Ectodermal cell (in vitro differentiated cells): ENCODE measurements at regions not wholly inside any gene's neighbourhood (a gene's known extent, or its start where the extent isn't known, plus 50 kb on each side); places are given as distances from the start of the nearest gene placed in this dataset.
"Not testable (repeated sequence)": the region's sequence is repeated elsewhere in the genome, so short reads cannot be mapped to it uniquely, and the experiment has no call there.

Experiments used
- H3K27ac ChIP-seq: 2 replicates; pipeline ENCODE4 v1.7.0; 2013; ENCODE audit warnings: mild to moderate bottlenecking, low read depth, low read length; ENCODE audit not compliant: insufficient read depth, poor library complexity, severe bottlenecking
- H3K27me3 ChIP-seq: 2 replicates; pipeline ENCODE4 v1.7.0; 2013; ENCODE audit warnings: mild to moderate bottlenecking, low read length; ENCODE audit not compliant: insufficient read depth, control insufficient read depth, poor library complexity, severe bottlenecking
- H3K36me3 ChIP-seq: one replicate; pipeline ENCODE4 v1.7.0; 2013; ENCODE audit warnings: low read length; ENCODE audit not compliant: control insufficient read depth, insufficient read depth
- H3K4me1 ChIP-seq: one replicate; pipeline ENCODE4 v1.7.0; 2013; ENCODE audit warnings: low read length; ENCODE audit not compliant: control insufficient read depth, insufficient read depth
- H3K4me3 ChIP-seq: 2 replicates; pipeline ENCODE4 v1.7.0; 2013; ENCODE audit warnings: low read depth, low read length, control low read depth; ENCODE audit not compliant: insufficient read depth
- H3K9me3 ChIP-seq: 2 replicates; pipeline ENCODE4 v1.7.0; 2013; ENCODE audit warnings: mild to moderate bottlenecking, low read length, moderate library complexity; ENCODE audit not compliant: control insufficient read depth
- WGBS, 2 experiments: methylation state at CpG; one replicate each; pipeline ENCODE4 v1.1.7; 2013; ENCODE audit warnings: missing lambda C conversion rate in 2 of 2; 5-methylcytosine and 5-hydroxymethylcytosine counted together

DNA sequence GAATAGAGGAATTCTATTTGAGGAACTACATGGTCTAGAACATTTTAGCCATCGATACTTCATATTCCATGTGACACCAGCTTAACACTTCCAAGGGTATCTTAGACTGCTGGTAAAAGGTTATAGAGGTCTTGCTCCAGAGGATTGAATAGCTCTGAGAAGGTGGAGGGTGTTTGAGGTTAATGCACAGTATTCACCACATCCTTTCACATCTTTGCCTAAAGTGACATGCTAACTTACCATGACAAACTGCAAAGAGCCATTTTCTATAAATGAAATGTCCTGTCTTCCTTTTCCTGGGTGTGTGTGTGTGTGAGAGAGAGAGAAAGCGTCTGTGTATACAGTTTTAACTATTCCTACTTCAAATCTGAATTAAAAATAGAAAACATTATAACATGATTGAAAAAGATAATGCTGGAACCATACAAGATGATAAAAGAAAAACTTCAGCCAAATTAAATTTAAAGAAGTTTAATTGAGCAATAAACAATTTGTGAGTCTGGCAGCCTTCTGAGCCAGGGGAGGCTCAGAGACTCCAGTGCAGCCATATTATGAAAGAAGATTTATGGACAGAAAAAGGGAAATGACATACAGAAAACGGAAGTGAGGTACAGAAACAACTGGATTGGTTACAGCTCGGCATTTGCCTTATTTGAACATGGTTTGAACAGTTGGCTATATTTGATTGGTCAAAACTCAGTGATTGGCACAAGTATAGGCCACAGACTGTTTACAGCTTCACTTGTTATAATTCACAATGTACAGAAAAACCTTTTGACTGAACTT is 320.9 kb upstream of the CCDC179 start:
- no peaks in the 10 kb centered on the region for H3K9me3 ChIP-seq
- 91 to 92% methylated on average over 2 to 3 of the region's 4 CpGs for WGBS, 2 experiments
- no peaks in the 10 kb centered on the region for H3K27me3 ChIP-seq
- no peaks in the 10 kb centered on the region for H3K4me1 ChIP-seq
- no peak overlapping the region for H3K27ac ChIP-seq
- H3K4me3 ChIP-seq = no peak overlapping the region
- H3K36me3 ChIP-seq = no peaks in the 10 kb centered on the region

DNA sequence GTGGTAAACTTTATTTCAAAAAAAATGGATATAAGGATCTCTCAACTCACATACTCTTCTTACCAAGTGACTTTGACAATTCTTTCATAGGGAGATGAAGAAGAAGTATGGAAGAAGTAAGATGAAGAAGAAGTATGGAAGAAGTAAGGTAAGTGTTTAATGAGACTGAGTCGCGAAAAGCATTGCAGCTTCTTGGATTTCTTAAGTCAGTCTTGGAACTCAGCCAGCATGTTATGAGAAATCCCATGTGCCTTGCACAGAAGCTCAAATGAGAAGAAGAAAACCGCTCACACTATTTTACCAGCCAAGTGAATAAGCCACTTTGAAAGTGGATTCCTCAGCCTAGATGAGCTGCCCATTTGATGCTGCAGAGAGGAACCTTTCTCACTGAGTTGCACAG is 332.0 kb upstream of the CCDC179 start:
- H3K9me3 ChIP-seq = no peaks in the 10 kb centered on the region

DNA sequence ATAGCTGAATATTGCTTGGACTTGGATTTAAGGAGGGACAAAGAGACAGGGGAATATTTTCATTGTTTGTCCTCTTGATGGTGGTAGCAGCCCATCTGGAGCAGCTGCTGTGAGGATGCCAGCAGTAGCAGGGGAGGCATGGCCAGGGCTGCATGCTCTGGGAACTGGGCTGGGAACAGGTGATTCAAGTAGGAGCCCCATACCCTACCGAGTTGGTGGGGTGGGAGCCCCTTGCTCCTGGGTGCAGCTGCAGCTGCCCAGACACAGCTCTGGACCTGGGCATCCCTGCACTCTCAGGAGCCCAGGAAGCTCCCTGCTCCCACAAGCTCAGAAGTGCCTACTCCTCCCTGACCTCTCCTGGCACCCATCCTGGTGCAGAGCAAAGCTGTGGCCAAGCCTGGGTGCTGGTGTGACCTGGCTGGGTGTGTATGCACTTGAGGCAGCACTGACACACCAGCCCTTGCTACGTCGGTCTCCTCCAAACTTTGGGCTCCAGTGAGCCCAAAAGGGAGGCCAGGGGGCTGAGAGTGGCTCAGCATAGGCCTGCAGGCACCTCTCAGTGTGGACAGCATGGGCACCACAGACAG is 341.8 kb upstream of the CCDC179 start:
- 73 to 76% methylated on average over 3 of the region's 3 CpGs for WGBS, 2 experiments
- H3K9me3 ChIP-seq = no peaks in the 10 kb centered on the region

More for the DNA sequence above, 332.0 kb upstream of the CCDC179 start:
- Histone ChIP-seq H3K36me3 (no peaks in the 10 kb centered on the region), H3K27me3 (no peaks in the 10 kb centered on the region), H3K27ac (no peak overlapping the region), H3K4me3 (no peak overlapping the region), H3K4me1 (no peaks in the 10 kb centered on the region)
- 93 to 96% methylated on average over 3 of the region's 3 CpGs for WGBS, 2 experiments

DNA sequence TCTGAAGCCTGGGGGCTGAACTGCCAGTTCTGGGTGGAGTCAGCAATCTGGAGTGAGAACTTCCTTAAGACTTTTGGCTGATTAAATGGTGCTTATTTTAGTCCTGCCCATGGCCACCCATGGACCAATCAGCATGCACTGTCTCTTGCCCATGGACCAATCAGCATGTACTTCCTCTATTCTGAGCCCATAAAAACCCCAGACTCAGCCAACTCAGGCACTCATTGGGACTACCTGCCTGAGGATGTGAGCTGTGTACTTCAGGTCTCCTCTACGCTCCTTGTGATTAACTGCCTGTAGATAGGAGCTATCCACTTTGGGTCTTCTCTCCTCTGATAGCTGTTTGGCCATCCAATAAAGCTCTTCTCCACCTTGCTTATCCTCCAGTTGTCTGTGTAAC is 342.3 kb upstream of the CCDC179 start:
- Histone ChIP-seq H3K27me3 (no peaks in the 10 kb centered on the region), H3K9me3 (no peaks in the 10 kb centered on the region), H3K36me3 (no peaks in the 10 kb centered on the region), H3K4me1 (no peaks in the 10 kb centered on the region), H3K4me3 (no peak overlapping the region), H3K27ac (no peak overlapping the region)
- 87 to 100% methylated on average over 1 of the region's 1 CpG for WGBS, 2 experiments

More for the DNA sequence above, 341.8 kb upstream of the CCDC179 start:
- no peaks in the 10 kb centered on the region for H3K4me1 ChIP-seq
- no peaks in the 10 kb centered on the region for H3K27me3 ChIP-seq
- H3K4me3 ChIP-seq = no peak overlapping the region
- no peaks in the 10 kb centered on the region for H3K36me3 ChIP-seq
- no peak overlapping the region for H3K27ac ChIP-seq

DNA sequence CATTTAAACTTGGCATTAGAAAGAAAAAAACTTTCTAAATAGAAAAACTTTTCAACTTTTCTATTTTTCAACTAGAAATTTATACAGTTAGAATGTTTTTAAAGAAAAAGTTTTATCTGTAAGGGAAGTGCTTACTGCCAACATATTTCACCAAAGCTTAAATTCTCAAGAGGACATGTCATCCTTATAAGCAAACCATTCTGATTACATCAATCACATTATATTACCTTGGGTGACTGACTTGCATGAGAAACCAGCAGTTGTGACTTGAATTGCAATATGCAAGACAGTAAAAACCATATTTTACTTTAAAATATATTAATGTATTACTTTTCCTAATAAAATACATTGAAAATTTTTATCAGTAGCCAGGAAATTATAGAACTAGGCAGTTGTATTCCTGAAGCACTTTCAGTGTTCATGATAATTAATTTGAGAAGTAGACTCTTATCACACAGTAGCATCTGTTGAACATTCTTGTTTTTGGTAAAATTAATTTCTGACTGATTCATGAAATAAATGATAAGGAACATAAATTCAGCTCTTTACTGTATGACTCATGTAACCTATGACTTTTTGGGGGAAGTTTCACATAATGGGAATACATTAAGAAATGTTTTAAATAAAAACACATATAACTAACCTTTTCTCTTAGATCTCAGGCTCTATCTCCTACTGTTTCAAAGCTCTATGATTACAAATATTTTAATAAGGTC is 345.0 kb upstream of the CCDC179 start:
- H3K36me3 ChIP-seq = no peaks in the 10 kb centered on the region
- no peaks in the 10 kb centered on the region for H3K9me3 ChIP-seq
- H3K4me3 ChIP-seq = no peak overlapping the region
- no peaks in the 10 kb centered on the region for H3K4me1 ChIP-seq
- no peak overlapping the region for H3K27ac ChIP-seq
- H3K27me3 ChIP-seq = no peaks in the 10 kb centered on the region

DNA sequence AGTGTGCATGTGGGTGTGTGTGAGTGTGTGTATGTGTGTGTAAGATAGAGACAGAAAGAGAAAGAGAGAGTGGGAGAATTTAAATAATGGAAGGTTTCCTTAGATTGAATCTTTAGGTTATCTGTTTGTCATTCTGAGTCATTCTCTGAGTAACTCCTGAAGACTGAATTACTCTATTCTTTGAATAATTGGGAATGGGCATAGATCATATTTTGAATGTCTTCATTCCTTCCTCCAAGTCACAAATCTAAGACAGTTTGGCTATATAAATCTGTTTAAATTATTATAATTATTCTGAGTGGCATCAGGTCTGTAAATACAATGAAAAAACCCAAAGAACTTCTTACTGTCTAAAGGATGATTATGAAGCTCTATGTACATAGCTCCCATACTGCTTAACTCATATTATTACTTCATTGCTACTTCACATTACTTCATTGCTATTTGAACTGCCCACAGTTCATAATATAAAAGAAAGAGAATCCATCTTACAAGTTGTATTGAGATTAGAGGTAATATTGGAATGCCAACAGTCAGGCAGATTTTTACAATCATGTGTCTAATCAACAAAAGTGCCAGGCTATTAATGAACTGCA is 346.6 kb upstream of the CCDC179 start:
- H3K27me3 ChIP-seq = no peaks in the 10 kb centered on the region
- no peaks in the 10 kb centered on the region for H3K9me3 ChIP-seq
- H3K4me1 ChIP-seq = no peaks in the 10 kb centered on the region
- H3K4me3 ChIP-seq = no peak overlapping the region
- H3K36me3 ChIP-seq = no peaks in the 10 kb centered on the region
- no peak overlapping the region for H3K27ac ChIP-seq

DNA sequence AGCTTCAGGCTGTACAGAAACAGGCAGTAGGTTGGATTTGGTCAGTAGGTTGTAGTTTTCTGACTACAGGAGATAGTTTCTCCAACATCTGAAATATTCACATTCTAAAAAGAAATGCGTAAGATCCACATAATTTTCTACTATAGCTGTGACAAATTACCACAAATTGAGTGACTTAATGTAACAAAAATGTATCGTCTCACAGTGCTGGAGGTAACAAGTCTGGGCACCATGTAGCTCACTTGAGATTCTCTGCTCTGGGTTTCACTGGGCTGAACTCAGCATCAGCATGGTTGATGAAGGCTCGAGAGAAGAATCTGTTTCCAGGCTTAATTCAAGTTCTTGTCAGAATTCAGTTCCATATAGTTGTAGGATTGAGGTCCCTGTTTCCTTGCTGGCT is 350.9 kb upstream of the CCDC179 start:
- Histone ChIP-seq H3K27ac (no peak overlapping the region), H3K9me3 (no peaks in the 10 kb centered on the region), H3K36me3 (no peaks in the 10 kb centered on the region), H3K4me3 (no peak overlapping the region), H3K4me1 (no peaks in the 10 kb centered on the region), H3K27me3 (no peaks in the 10 kb centered on the region)
- WGBS, 2 experiments = 92 to 100% methylated on average over 3 of the region's 3 CpGs

DNA sequence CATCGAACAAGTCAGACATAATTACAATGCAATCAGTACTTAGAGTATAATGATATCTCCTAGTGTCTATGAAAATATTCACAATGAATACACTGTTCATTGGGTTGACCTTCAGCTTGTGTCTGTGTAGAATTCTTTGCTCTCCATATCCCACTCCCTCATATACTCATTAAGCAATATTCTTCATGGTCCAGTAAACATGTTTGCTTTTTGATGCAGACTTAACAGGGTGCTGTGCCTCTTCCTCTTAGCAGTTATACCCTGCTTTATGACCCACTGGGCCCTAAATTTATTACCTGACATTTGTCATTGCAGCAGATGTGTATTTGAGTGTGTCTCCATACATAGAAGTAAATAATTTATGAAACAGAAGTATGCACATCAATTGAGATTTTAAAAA is 352.5 kb upstream of the CCDC179 start:
- Histone ChIP-seq H3K27me3 (no peaks in the 10 kb centered on the region), H3K9me3 (no peaks in the 10 kb centered on the region), H3K36me3 (no peaks in the 10 kb centered on the region), H3K4me1 (no peaks in the 10 kb centered on the region), H3K4me3 (no peak overlapping the region), H3K27ac (no peak overlapping the region)
- 40% methylated on average over 1 of the region's 1 CpG; no CpG with 5 or more reads in 1 of the 2 experiments for WGBS, 2 experiments

DNA sequence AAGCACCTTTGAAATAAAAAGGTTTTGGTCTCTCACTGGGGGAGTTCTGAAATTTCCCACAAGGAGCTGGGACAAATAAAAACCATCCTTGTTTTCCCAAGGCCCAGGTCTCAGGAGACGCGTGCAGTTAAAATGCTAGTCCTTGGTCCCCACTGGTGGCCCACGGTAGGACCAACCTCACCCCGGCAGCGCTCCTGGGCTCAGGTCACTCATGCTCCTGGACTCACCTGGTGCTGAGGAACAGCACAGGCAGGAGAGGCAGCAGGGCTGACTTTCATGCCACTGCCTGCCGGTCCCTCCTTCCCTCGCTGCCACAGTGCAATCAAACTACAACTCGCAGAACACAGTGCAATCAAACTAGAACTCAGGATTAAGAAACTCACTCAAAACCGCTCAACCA is 356.8 kb upstream of the CCDC179 start:
- no peaks in the 10 kb centered on the region for H3K4me1 ChIP-seq
- no peak overlapping the region for H3K27ac ChIP-seq
- no peak overlapping the region for H3K4me3 ChIP-seq
- no peaks in the 10 kb centered on the region for H3K36me3 ChIP-seq
- 84 to 85% methylated on average over 9 of the region's 9 CpGs for WGBS, 2 experiments
- H3K9me3 ChIP-seq = no peaks in the 10 kb centered on the region
- no peaks in the 10 kb centered on the region for H3K27me3 ChIP-seq

DNA sequence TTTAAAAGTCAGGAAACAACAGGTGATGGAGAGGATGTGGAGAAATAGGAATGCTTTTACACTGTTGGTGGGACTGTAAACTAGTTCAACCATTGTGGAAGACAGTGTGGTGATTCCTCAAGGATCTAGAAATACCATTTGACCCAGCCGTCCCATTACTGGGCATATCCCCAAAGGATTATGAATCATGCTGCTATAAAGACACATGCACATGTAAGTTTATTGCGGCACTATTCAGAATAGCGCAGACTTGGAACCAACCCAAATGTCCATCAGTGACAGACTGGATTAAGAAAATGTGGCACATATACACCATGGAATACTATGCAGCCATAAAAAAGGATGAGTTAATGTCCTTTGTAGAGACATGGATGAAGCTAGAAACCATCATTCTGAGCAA is 359.8 kb upstream of the CCDC179 start:
- not testable (repeated sequence) for H3K4me3 ChIP-seq, H3K27ac ChIP-seq, H3K4me1 ChIP-seq, H3K36me3 ChIP-seq, H3K9me3 ChIP-seq, H3K27me3 ChIP-seq
- 85 to 90% methylated on average over 3 of the region's 3 CpGs for WGBS, 2 experiments
